Activated CD8-positive, alpha-beta T cell treated with anti-CD3 and anti-CD28 coated beads for 36 hours (primary cell): ENCODE measurements at regions not wholly inside any gene's neighbourhood (a gene's known extent, or its start where the extent isn't known, plus 50 kb on each side); places are given as distances from the start of the nearest gene placed in this dataset.

Source experiments
- ATAC-seq: fragments of 200-7000 bp; cut with Tn5 transposase; one replicate; pipeline ENCODE4 v1.10.0; 2021; ENCODE audit warnings: mild to moderate bottlenecking, moderate library complexity
- CTCF ChIA-PET: fragments of 350-600 bp; sonication (Branson Sonifier 250); formaldehyde crosslinking; loops from one replicate; lab custom pipeline; 2021; ENCODE audit warnings: antibody characterized with exemption; lab: Charles Lee
- POLR2A ChIA-PET: fragments of 350-600 bp; sonication (Branson Sonifier 250); formaldehyde crosslinking; loops from one replicate; lab custom pipeline; 2021; ENCODE audit warnings: antibody characterized with exemption; lab: Charles Lee
- DNase-seq: peaks from one replicate; pipeline ENCODE4 v3.0.0-alpha.2; 2020
- H3K27ac Mint-ChIP-seq: one replicate; pipeline ENCODE4 v1.8.0; 2021; ENCODE audit warnings: mild to moderate bottlenecking, mixed read lengths
- H3K27me3 Mint-ChIP-seq: one replicate; pipeline ENCODE4 v1.8.0; 2021; ENCODE audit warnings: mixed read lengths
- H3K36me3 Mint-ChIP-seq: one replicate; pipeline ENCODE4 v1.8.0; 2021; ENCODE audit warnings: low read depth, mixed read lengths
- H3K4me1 Mint-ChIP-seq: one replicate; pipeline ENCODE4 v1.8.0; 2021; ENCODE audit warnings: low read depth, mixed read lengths
- H3K4me3 Mint-ChIP-seq: one replicate; pipeline ENCODE4 v1.8.0; 2021; ENCODE audit warnings: mild to moderate bottlenecking, moderate library complexity, mixed read lengths
- H3K9me3 Mint-ChIP-seq: one replicate; pipeline ENCODE4 v1.8.0; 2021; ENCODE audit warnings: mixed read lengths
- CTCF ChIP-seq: fragments of 200-600 bp; IDR thresholded peaks from one replicate; pipeline ENCODE4 v1.8.0; 2022; ENCODE audit warnings: antibody characterized with exemption, mild to moderate bottlenecking
- intact Hi-C: fragments of 100-400 bp; cut with micrococcal nuclease; formaldehyde crosslinking; loops from one replicate; pipeline ENCODE4 v1.10.0; 2022

GRCh38 chr1:102628109-102628613, 480.2 kb downstream of the COL11A1 start:
- ChIA-PET POLR2A (no interaction called here), CTCF (no interaction called here)
- ATAC-seq (no peak), DNase-seq (no peak)
- Mint-ChIP-seq H3K4me1 (no peaks in the 10 kb centered on the region), H3K36me3 (no peaks in the 10 kb centered on the region), H3K27ac (no peak overlapping the region), H3K27me3 (no peaks in the 10 kb centered on the region), H3K4me3 (no peak overlapping the region), H3K9me3 (no peaks in the 10 kb centered on the region)
- TF ChIP-seq CTCF = no peak
- intact Hi-C loops = no loop called here

DNA sequence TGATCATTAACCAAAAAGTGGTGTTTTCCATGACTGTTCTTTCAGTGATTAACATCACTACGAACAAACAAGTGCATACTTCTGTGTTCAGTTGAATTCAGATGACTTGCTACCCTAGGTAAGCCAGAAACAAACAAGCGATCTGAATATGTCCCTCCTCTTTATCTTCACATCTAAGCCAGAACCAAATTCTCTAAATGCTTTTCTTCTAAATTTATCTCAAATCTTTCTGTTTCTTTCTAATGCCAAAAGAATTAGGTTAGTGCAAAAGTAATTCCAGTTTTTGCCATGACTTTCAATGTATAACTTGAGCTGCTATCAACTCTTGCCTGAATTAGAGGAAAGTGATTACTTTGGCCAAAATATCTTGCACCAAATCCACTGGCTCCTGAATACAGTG, 481.2 kb downstream of the COL11A1 start:
- Mint-ChIP-seq H3K36me3 (no peaks in the 10 kb centered on the region), H3K4me3 (no peak overlapping the region), H3K27ac (no peak overlapping the region), H3K4me1 (no peaks in the 10 kb centered on the region), H3K9me3 (no peaks in the 10 kb centered on the region), H3K27me3 (no peaks in the 10 kb centered on the region)
- ATAC-seq (no peak), DNase-seq (no peak)
- intact Hi-C loops = no loop called here
- ChIA-PET CTCF (no interaction called here), POLR2A (no interaction called here)
- TF ChIP-seq CTCF = no peak

DNA sequence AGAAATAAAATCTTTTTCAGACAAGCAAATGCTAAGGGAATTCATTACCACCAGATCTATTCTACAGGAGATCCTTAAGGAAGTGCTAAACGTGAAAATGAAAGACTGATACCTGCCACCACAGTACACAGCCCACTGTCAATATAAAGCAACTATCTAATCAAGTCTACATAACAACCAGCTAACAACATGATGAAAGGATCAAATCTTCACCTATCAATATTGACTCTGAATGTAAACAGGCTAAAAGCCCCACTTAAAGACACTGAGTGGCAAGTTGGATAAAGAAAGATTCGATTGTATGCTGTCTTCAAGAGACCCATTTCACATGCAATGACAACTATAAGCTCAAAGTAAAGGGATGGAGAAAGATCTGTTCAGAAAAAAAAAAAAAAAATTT, 492.4 kb downstream of the COL11A1 start:
- Mint-ChIP-seq H3K36me3 (no peaks in the 10 kb centered on the region), H3K4me1 (no peaks in the 10 kb centered on the region), H3K27ac (no peak overlapping the region), H3K27me3 (no peaks in the 10 kb centered on the region), H3K9me3 (peaks cover 4% of the 10 kb centered on the region), H3K4me3 (no peak overlapping the region)
- ChIA-PET CTCF (no interaction called here), POLR2A (no interaction called here)
- DNase-seq (no peak), ATAC-seq (no peak)
- intact Hi-C loops = no loop called here
- no peak for TF ChIP-seq CTCF

DNA sequence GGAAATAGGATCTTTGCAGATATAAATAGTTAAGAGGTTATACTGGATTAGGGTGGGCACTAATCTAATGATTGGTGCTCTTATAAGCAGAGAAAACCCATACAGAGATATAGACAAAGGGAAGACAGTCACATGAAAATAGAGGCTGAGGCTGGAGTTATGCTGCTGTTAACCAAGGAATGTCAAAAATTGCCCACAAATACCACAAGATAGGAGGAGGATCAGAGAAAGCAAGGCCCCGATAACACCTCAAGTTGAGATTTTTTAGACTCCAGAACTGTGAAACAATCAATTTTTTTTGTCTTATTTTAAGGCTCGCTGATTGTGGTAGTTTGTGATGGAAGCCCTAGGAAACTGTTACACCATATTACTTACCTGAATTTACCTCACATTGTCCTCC, 513.2 kb downstream of the COL11A1 start:
- Mint-ChIP-seq H3K9me3 (peaks cover 2% of the 10 kb centered on the region), H3K4me1 (no peaks in the 10 kb centered on the region), H3K4me3 (no peak overlapping the region), H3K36me3 (no peaks in the 10 kb centered on the region), H3K27ac (no peak overlapping the region), H3K27me3 (no peaks in the 10 kb centered on the region)
- CTCF ChIA-PET = no interaction called here
- DNase-seq = no peak
- ATAC-seq = no peak
- POLR2A ChIA-PET = no interaction called here
- TF ChIP-seq CTCF = no peak
- intact Hi-C loops = no loop called here

GRCh38 chr1:102593276-102593675, 515.0 kb downstream of the COL11A1 start:
- Mint-ChIP-seq H3K9me3 (peaks cover 2% of the 10 kb centered on the region), H3K4me3 (no peak overlapping the region), H3K36me3 (no peaks in the 10 kb centered on the region), H3K27me3 (no peaks in the 10 kb centered on the region), H3K27ac (no peak overlapping the region), H3K4me1 (no peaks in the 10 kb centered on the region)
- DNase-seq = no peak
- ATAC-seq = no peak
- no peak for TF ChIP-seq CTCF
- intact Hi-C loops = no loop called here
- ChIA-PET CTCF (no interaction called here), POLR2A (no interaction called here)
